ENCODE measurements at regions not wholly inside any gene's neighbourhood (a gene's known extent, or its start where the extent isn't known, plus 50 kb on each side); places are given as distances from the start of the nearest gene placed in this dataset.
"Not testable (repeated sequence)": the region's sequence is repeated elsewhere in the genome, so short reads cannot be mapped to it uniquely, and the experiment has no call there.

DNA sequence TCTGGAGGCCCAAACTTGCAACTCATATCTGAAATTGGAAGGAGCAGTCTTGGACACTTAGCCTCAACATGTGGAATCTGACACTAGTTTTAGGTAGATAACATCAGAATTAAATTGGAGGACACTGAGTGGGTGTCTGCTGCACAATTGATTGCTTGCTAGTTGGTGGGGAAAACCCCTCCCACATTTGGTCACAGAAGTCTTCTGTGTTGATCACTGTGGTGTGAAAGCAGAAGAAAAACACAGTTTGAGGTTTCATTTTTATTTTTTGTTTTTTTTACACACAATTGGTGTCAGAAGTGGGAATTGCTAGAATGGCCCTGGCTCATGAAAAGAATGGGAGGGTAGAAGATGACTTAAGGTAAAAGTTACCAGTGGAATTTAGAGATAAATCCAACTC lies 78.0 kb upstream of the CD163 start:
- ATAC-seq (no peak), DNase-seq (no peak)
- Histone ChIP-seq H3K4me3 (no peak overlapping the region), H3K4me1 (no peaks in the 10 kb centered on the region), H3K9me3 (peaks cover 0 to 15% of the 10 kb centered on the region in 2 donors), H3K36me3 (no peaks in the 10 kb centered on the region), H3K27me3 (no peaks in the 10 kb centered on the region), H3K27ac (no peak overlapping the region)
- TF ChIP-seq, protein P1, sequence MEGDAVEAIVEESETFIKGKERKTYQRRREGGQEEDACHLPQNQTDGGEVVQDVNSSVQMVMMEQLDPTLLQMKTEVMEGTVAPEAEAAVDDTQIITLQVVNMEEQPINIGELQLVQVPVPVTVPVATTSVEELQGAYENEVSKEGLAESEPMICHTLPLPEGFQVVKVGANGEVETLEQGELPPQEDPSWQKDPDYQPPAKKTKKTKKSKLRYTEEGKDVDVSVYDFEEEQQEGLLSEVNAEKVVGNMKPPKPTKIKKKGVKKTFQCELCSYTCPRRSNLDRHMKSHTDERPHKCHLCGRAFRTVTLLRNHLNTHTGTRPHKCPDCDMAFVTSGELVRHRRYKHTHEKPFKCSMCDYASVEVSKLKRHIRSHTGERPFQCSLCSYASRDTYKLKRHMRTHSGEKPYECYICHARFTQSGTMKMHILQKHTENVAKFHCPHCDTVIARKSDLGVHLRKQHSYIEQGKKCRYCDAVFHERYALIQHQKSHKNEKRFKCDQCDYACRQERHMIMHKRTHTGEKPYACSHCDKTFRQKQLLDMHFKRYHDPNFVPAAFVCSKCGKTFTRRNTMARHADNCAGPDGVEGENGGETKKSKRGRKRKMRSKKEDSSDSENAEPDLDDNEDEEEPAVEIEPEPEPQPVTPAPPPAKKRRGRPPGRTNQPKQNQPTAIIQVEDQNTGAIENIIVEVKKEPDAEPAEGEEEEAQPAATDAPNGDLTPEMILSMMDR (IDR thresholded peaks at IDR 0.05), result no peak
- intact Hi-C loops (cut with DNase I), result no loop called here

DNA sequence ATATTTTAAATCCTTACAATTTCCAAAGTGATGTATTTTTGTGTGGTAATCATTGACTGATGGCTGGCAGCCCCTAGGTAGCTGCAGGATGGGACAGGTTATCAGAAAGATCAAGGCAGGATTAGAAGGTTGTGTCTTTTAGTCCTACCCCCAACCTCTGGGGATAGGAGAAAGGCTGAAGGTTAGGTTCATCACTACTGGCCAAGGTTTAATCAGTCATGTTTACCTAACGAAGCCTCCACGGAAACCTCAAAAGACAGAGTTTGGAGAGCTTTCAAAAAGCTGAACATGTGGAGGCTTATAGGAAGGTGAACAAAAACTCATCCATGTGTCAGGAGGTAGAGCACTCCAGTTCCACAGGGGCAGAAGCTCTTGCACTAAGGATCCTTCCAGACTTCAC lies 77.5 kb upstream of the CD163 start:
- DNase-seq (no peak), ATAC-seq (no peak)
- TF ChIP-seq, protein P1 (IDR thresholded peaks at IDR 0.05), result no peak
- H3K9me3 ChIP-seq, result peaks cover 0 to 15% of the 10 kb centered on the region in 2 donors
- H3K4me3 ChIP-seq, result no peak overlapping the region
- no peaks in the 10 kb centered on the region for H3K36me3 ChIP-seq
- no peaks in the 10 kb centered on the region for H3K27me3 ChIP-seq
- H3K4me1 ChIP-seq, result no peaks in the 10 kb centered on the region
- intact Hi-C loops (cut with DNase I), result no loop called here
- H3K27ac ChIP-seq, result no peak overlapping the region

DNA sequence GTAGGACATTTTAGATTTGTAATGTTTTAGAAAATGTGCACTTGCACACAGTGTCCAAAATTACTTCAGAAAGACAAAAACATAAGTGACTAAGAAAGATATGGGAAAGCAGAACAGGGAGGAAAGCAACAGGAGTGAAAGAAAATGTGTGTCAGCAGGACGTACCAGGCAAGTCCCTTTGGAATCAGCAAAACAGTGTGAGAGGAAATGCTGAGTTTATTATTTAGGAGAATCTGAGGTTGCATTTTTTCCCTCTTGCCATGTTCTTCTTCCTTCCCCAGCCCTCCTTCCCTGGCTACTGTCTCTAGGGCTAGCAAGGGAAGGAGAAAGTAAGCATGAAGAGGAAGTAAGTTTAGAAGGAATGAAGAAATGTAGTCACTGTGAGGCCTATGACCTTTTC lies 67.7 kb upstream of the CD163 start:
- Histone ChIP-seq H3K4me3 (no peak overlapping the region), H3K9me3 (no peaks in the 10 kb centered on the region), H3K27ac (peak overlapping the region in 1 of 2 donors; percentile 64), H3K4me1 (peaks cover 0 to 3% of the 10 kb centered on the region in 2 donors), H3K27me3 (no peaks in the 10 kb centered on the region), H3K36me3 (no peaks in the 10 kb centered on the region)
- ATAC-seq (peak; percentile 80), DNase-seq (peak in 1 of 4 donors; percentile 33)
- intact Hi-C loops (cut with DNase I), result no loop called here
- TF ChIP-seq, protein P1 (IDR thresholded peaks at IDR 0.05), result no peak

DNA sequence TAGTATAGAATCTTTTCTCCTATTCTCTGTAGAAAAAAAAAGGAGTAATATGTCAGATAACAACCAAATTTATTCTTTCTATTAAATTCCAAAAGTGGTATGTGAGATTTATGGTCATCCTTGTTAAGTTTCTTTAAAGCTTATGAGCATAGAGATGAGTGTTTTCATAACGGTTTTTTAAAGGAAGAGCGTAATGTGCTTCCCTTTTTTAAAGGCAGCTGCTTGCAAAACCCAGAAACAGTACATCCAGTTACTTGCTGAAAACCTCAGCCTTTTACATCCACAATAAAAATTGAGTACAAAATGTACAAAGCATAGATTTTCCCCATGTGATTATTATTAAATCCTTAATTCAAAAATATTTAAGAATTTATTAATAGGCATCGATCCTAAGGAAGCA lies 53.6 kb upstream of the CD163 start:
- Histone ChIP-seq H3K9me3 (no peaks in the 10 kb centered on the region), H3K27ac (peak overlapping the region in 1 of 2 donors; percentile 80), H3K4me1 (peaks cover 0 to 16% of the 10 kb centered on the region in 2 donors), H3K27me3 (no peaks in the 10 kb centered on the region), H3K36me3 (no peaks in the 10 kb centered on the region), H3K4me3 (no peak overlapping the region)
- ATAC-seq (no peak), DNase-seq (no peak)
- TF ChIP-seq, protein P1 (IDR thresholded peaks at IDR 0.05), result no peak
- intact Hi-C loops (cut with DNase I), result no loop called here

DNA sequence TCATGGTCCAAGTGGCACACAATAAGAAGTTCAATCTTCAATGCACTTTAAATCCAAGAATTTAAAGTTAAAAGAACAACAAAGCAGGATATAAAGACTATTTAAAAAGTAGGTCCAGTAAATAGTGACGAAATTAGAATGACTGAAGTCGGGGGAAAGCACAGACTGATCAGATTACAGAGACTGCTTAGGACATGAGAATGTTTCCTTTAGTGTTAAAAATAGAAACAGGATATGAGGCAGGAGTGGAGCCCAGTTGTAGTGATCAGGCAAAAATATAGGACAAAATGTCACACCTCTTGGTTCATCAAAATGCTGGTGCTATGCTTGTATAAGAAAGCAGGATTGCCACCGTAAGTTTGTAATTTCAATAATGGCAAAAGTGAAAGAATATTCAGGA lies 52.2 kb upstream of the CD163 start:
- intact Hi-C loops (cut with DNase I), result no loop called here
- Histone ChIP-seq H3K4me3 (no peak overlapping the region), H3K27me3 (no peaks in the 10 kb centered on the region), H3K4me1 (peaks cover 0 to 16% of the 10 kb centered on the region in 2 donors), H3K27ac (peak overlapping the region; percentile 46 to 80), H3K9me3 (peaks cover 0 to 3% of the 10 kb centered on the region in 2 donors), H3K36me3 (no peaks in the 10 kb centered on the region)
- TF ChIP-seq, protein P1 (IDR thresholded peaks at IDR 0.05), result no peak
- peak in 1 of 4 donors; percentile 35 for DNase-seq
- ATAC-seq, result peak; percentile 82

DNA sequence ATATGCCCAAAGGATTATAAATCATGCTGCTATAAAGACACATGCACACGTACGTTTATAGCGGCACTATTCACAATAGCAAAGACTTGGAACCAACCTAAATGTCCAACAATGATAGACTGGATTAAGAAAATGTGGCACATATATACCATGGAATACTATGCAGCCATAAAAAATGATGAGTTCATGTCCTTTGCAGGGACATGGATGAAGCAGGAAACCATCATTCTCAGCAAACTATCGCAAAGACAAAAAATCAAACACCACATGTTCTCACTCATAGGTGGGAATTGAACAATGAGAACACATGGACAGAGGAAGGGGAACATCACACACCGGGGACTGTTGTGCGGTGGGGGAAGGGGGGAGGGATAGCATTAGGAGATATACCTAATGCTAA lies 51.3 kb upstream of the CD163 start:
- DNase-seq; ATAC-seq; intact Hi-C loops (cut with DNase I); H3K4me3 ChIP-seq; H3K36me3 ChIP-seq; H3K9me3 ChIP-seq; H3K27ac ChIP-seq; H3K27me3 ChIP-seq: not testable (repeated sequence)
- H3K4me1 ChIP-seq, result peaks cover 0 to 16% of the 10 kb centered on the region in 2 donors

Data from left lung (tissue), 4 donors.